Loucy (cell line): ENCODE measurements at regions not wholly inside any gene's neighbourhood (a gene's known extent, or its start where the extent isn't known, plus 50 kb on each side); places are given as distances from the start of the nearest gene placed in this dataset.

ENCODE experiments used
- CTCF ChIP-seq: fragments of 200-600 bp; sonication (generic); conservative IDR thresholded peaks from 2 replicates; pipeline ENCODE4 v1.5.1; 2014; ENCODE audit warnings: mild to moderate bottlenecking, antibody characterized with exemption, low read length
- EZH2phosphoT487 ChIP-seq: fragments of 200-600 bp; IDR thresholded peaks from 2 replicates; pipeline ENCODE4 v1.6.1; 2018; ENCODE audit warnings: antibody characterized with exemption, mild to moderate bottlenecking, moderate library complexity, borderline replicate concordance

- TF ChIP-seq CTCF (no peak), EZH2phosphoT487 (no peak)
Measured at GRCh38 chr9:90394871-90395270, 247.8 kb downstream of the DIRAS2 start.
